ENCODE measurements at regions not wholly inside any gene's neighbourhood (a gene's known extent, or its start where the extent isn't known, plus 50 kb on each side); places are given as distances from the start of the nearest gene placed in this dataset.

- TF ChIP-seq POLR2AphosphoS5 (IDR thresholded peaks at IDR 0.05; ENCODE audit: low read depth, low read length) = no peak
- TF ChIP-seq, protein P1, sequence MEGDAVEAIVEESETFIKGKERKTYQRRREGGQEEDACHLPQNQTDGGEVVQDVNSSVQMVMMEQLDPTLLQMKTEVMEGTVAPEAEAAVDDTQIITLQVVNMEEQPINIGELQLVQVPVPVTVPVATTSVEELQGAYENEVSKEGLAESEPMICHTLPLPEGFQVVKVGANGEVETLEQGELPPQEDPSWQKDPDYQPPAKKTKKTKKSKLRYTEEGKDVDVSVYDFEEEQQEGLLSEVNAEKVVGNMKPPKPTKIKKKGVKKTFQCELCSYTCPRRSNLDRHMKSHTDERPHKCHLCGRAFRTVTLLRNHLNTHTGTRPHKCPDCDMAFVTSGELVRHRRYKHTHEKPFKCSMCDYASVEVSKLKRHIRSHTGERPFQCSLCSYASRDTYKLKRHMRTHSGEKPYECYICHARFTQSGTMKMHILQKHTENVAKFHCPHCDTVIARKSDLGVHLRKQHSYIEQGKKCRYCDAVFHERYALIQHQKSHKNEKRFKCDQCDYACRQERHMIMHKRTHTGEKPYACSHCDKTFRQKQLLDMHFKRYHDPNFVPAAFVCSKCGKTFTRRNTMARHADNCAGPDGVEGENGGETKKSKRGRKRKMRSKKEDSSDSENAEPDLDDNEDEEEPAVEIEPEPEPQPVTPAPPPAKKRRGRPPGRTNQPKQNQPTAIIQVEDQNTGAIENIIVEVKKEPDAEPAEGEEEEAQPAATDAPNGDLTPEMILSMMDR (IDR thresholded peaks at IDR 0.05) = no peak
- no peak for TF ChIP-seq GABPA (IDR thresholded peaks at IDR 0.05; ENCODE audit: low read depth)
- no peak for TF ChIP-seq ELF1 (IDR thresholded peaks at IDR 0.05)
- no peak for TF ChIP-seq RCOR1 (IDR thresholded peaks at IDR 0.05; ENCODE audit: low read length)
- no peak for TF ChIP-seq SMC3 (IDR thresholded peaks at IDR 0.05; ENCODE audit: low read depth, low read length)
- TF ChIP-seq TAF1 (IDR thresholded peaks at IDR 0.05; ENCODE audit: borderline replicate concordance, low read depth, low read length) = no peak
- no peak for TF ChIP-seq FOXJ3 (CRISPR knock-in tag; IDR thresholded peaks at IDR 0.05)
- no peak for TF ChIP-seq EP300 (IDR thresholded peaks at IDR 0.05; ENCODE audit: borderline replicate concordance in 1 of 2, low read depth in 1 of 2, low read length in 1 of 2)
- TF ChIP-seq, protein P2, sequence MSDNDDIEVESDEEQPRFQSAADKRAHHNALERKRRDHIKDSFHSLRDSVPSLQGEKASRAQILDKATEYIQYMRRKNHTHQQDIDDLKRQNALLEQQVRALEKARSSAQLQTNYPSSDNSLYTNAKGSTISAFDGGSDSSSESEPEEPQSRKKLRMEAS (IDR thresholded peaks at IDR 0.05; ENCODE audit: low read depth) = no peak
- TF ChIP-seq, protein P3, sequence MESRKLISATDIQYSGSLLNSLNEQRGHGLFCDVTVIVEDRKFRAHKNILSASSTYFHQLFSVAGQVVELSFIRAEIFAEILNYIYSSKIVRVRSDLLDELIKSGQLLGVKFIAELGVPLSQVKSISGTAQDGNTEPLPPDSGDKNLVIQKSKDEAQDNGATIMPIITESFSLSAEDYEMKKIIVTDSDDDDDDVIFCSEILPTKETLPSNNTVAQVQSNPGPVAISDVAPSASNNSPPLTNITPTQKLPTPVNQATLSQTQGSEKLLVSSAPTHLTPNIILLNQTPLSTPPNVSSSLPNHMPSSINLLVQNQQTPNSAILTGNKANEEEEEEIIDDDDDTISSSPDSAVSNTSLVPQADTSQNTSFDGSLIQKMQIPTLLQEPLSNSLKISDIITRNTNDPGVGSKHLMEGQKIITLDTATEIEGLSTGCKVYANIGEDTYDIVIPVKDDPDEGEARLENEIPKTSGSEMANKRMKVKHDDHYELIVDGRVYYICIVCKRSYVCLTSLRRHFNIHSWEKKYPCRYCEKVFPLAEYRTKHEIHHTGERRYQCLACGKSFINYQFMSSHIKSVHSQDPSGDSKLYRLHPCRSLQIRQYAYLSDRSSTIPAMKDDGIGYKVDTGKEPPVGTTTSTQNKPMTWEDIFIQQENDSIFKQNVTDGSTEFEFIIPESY (IDR thresholded peaks at IDR 0.05; ENCODE audit: borderline replicate concordance, low read depth) = no peak
- TF ChIP-seq EZH2phosphoT487 (IDR thresholded peaks at IDR 0.05; ENCODE audit: borderline replicate concordance, low read depth) = no peak
- TF ChIP-seq, protein P4, sequence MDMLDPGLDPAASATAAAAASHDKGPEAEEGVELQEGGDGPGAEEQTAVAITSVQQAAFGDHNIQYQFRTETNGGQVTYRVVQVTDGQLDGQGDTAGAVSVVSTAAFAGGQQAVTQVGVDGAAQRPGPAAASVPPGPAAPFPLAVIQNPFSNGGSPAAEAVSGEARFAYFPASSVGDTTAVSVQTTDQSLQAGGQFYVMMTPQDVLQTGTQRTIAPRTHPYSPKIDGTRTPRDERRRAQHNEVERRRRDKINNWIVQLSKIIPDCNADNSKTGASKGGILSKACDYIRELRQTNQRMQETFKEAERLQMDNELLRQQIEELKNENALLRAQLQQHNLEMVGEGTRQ (IDR thresholded peaks at IDR 0.05; ENCODE audit: borderline replicate concordance, low read depth, low read length) = no peak
- TF ChIP-seq USF1 (IDR thresholded peaks at IDR 0.05; ENCODE audit: borderline replicate concordance, low read depth) = no peak
Observed at GRCh38 chr13:67390462-67391086, 160.4 kb upstream of the PCDH9 start.

Data from SK-N-SH (cell line).